Activated naive CD4-positive, alpha-beta T cell treated with anti-CD3 and anti-CD28 coated beads for 36 hours (primary cell): ENCODE measurements at regions not wholly inside any gene's neighbourhood (a gene's known extent, or its start where the extent isn't known, plus 50 kb on each side); places are given as distances from the start of the nearest gene placed in this dataset.

ENCODE experiments used
- CTCF ChIA-PET: fragments of 350-600 bp; sonication (Branson Sonifier 250); formaldehyde crosslinking; loops from one replicate; lab custom pipeline; 2021; ENCODE audit warnings: antibody characterized with exemption; lab: Charles Lee
- DNase-seq: peaks from one replicate; pipeline ENCODE4 v3.0.0-alpha.2; 2020
- H3K27ac Mint-ChIP-seq: one replicate; pipeline ENCODE4 v1.8.0; 2021; ENCODE audit warnings: mild to moderate bottlenecking, mixed read lengths
- H3K27me3 Mint-ChIP-seq: one replicate; pipeline ENCODE4 v1.8.0; 2021; ENCODE audit warnings: low read depth, mixed read lengths
- H3K36me3 Mint-ChIP-seq: one replicate; pipeline ENCODE4 v1.8.0; 2021; ENCODE audit warnings: low read depth, mixed read lengths
- H3K4me1 Mint-ChIP-seq: one replicate; pipeline ENCODE4 v1.8.0; 2021; ENCODE audit warnings: low read depth, mixed read lengths
- H3K4me3 Mint-ChIP-seq: one replicate; pipeline ENCODE4 v1.8.0; 2021; ENCODE audit warnings: mild to moderate bottlenecking, moderate library complexity, mixed read lengths
- H3K9me3 Mint-ChIP-seq: one replicate; pipeline ENCODE4 v1.8.0; 2021; ENCODE audit warnings: mixed read lengths
- intact Hi-C: fragments of 100-400 bp; cut with micrococcal nuclease; formaldehyde crosslinking; loops from one replicate; pipeline ENCODE4 v1.15.1; 2023

GRCh38 chr3:5425371-5425770 lies 237.9 kb downstream of the EDEM1 start:
- H3K27ac Mint-ChIP-seq = no peak overlapping the region
- intact Hi-C loops = loop anchor here (5.0 kb wide), 1 partner anchor 288 kb away; no protein-coding TSS in a partner anchor
- no peaks in the 10 kb centered on the region for H3K36me3 Mint-ChIP-seq
- peaks cover 14% of the 10 kb centered on the region for H3K4me1 Mint-ChIP-seq
- no peak for DNase-seq
- H3K4me3 Mint-ChIP-seq = no peak overlapping the region
- H3K9me3 Mint-ChIP-seq = no peaks in the 10 kb centered on the region
- CTCF ChIA-PET = interaction anchor here (0.7 to 1.2 kb wide), 5 partner anchors 9 to 171 kb away, joined by 3 to 5 read pairs (median 4); no protein-coding TSS in a partner anchor
- H3K27me3 Mint-ChIP-seq = peaks cover 7% of the 10 kb centered on the region

GRCh38 chr3:5426094-5426883 lies 238.8 kb downstream of the EDEM1 start:
- Mint-ChIP-seq H3K4me1 (peaks cover 14% of the 10 kb centered on the region), H3K4me3 (no peak overlapping the region), H3K27me3 (peaks cover 7% of the 10 kb centered on the region), H3K9me3 (no peaks in the 10 kb centered on the region), H3K36me3 (no peaks in the 10 kb centered on the region), H3K27ac (no peak overlapping the region)
- intact Hi-C loops = loop anchor here (1.0 to 5.0 kb wide), 5 partner anchors 121 to 1373 kb away; no protein-coding TSS in a partner anchor
- peak; percentile 84 for DNase-seq
- CTCF ChIA-PET = interaction anchor here (0.7 to 1.7 kb wide), 15 partner anchors 9 to 1130 kb away, joined by 3 to 7 read pairs (median 3); no protein-coding TSS in a partner anchor

- peaks cover 7% of the 10 kb centered on the region for H3K27me3 Mint-ChIP-seq
- H3K27ac Mint-ChIP-seq = no peak overlapping the region
- no peaks in the 10 kb centered on the region for H3K9me3 Mint-ChIP-seq
- H3K4me1 Mint-ChIP-seq = peaks cover 14% of the 10 kb centered on the region
- CTCF ChIA-PET = interaction anchor here (0.6 to 1.7 kb wide), 12 partner anchors 9 to 1604 kb away, joined by 3 to 7 read pairs (median 3); no protein-coding TSS in a partner anchor
- intact Hi-C loops = loop anchor here (2.0 to 5.0 kb wide), 2 partner anchors 290 to 304 kb away; no protein-coding TSS in a partner anchor
- H3K36me3 Mint-ChIP-seq = no peaks in the 10 kb centered on the region
- DNase-seq = no peak
- H3K4me3 Mint-ChIP-seq = no peak overlapping the region
Measured at GRCh38 chr3:5427021-5427420, 239.5 kb downstream of the EDEM1 start.

GRCh38 chr3:5427938-5428337 lies 240.4 kb downstream of the EDEM1 start:
- Mint-ChIP-seq H3K9me3 (no peaks in the 10 kb centered on the region), H3K27me3 (peaks cover 7% of the 10 kb centered on the region), H3K4me1 (peaks cover 14% of the 10 kb centered on the region), H3K4me3 (no peak overlapping the region), H3K27ac (no peak overlapping the region), H3K36me3 (no peaks in the 10 kb centered on the region)
- no peak for DNase-seq
- CTCF ChIA-PET = interaction anchor here (0.6 to 1.6 kb wide), 4 partner anchors 15 to 304 kb away, joined by 3 to 7 read pairs (median 4); no protein-coding TSS in a partner anchor
- intact Hi-C loops = loop anchor here (2.0 to 5.0 kb wide), 2 partner anchors 291 to 303 kb away; no protein-coding TSS in a partner anchor

- CTCF ChIA-PET = interaction anchor here (1.2 to 1.3 kb wide), 2 partner anchors 8 to 16 kb away, joined by 4 to 5 read pairs; no protein-coding TSS in a partner anchor
- H3K27ac Mint-ChIP-seq = no peak overlapping the region
- H3K36me3 Mint-ChIP-seq = no peaks in the 10 kb centered on the region
- no peak overlapping the region for H3K4me3 Mint-ChIP-seq
- H3K9me3 Mint-ChIP-seq = no peaks in the 10 kb centered on the region
- H3K27me3 Mint-ChIP-seq = peaks cover 7% of the 10 kb centered on the region
- H3K4me1 Mint-ChIP-seq = peaks cover 14% of the 10 kb centered on the region
- DNase-seq = peak; percentile 11
- intact Hi-C loops = loop anchor here (5.0 kb wide), 1 partner anchor 292 kb away; no protein-coding TSS in a partner anchor
Measured at GRCh38 chr3:5428607-5429516, 241.4 kb downstream of the EDEM1 start.

- H3K27ac Mint-ChIP-seq = no peak overlapping the region
- H3K36me3 Mint-ChIP-seq = no peaks in the 10 kb centered on the region
- intact Hi-C loops = loop anchor here (5.0 kb wide), 1 partner anchor 292 kb away; no protein-coding TSS in a partner anchor
- no peaks in the 10 kb centered on the region for H3K9me3 Mint-ChIP-seq
- H3K4me1 Mint-ChIP-seq = peaks cover 14% of the 10 kb centered on the region
- no peak overlapping the region for H3K4me3 Mint-ChIP-seq
- CTCF ChIA-PET = interaction anchor here (1.2 kb wide), 1 partner anchor 9 kb away, joined by 4 read pairs; no protein-coding TSS in a partner anchor
- DNase-seq = no peak
- H3K27me3 Mint-ChIP-seq = peaks cover 7% of the 10 kb centered on the region
Measured at GRCh38 chr3:5429517-5429890, 242.0 kb downstream of the EDEM1 start.

GRCh38 chr3:5430701-5431100 lies 243.2 kb downstream of the EDEM1 start:
- Mint-ChIP-seq H3K9me3 (no peaks in the 10 kb centered on the region), H3K4me3 (no peak overlapping the region), H3K36me3 (no peaks in the 10 kb centered on the region), H3K27me3 (peaks cover 7% of the 10 kb centered on the region), H3K4me1 (peaks cover 14% of the 10 kb centered on the region), H3K27ac (no peak overlapping the region)
- CTCF ChIA-PET = no interaction called here
- no peak for DNase-seq
- intact Hi-C loops = no loop called here

GRCh38 chr3:5431146-5431545 lies 243.6 kb downstream of the EDEM1 start:
- Mint-ChIP-seq H3K27me3 (peaks cover 7% of the 10 kb centered on the region), H3K4me3 (no peak overlapping the region), H3K36me3 (no peaks in the 10 kb centered on the region), H3K9me3 (no peaks in the 10 kb centered on the region), H3K27ac (no peak overlapping the region), H3K4me1 (peaks cover 13% of the 10 kb centered on the region)
- intact Hi-C loops = no loop called here
- CTCF ChIA-PET = no interaction called here
- no peak for DNase-seq

GRCh38 chr3:5431811-5432378 lies 244.4 kb downstream of the EDEM1 start:
- Mint-ChIP-seq H3K27me3 (peaks cover 7% of the 10 kb centered on the region), H3K36me3 (no peaks in the 10 kb centered on the region), H3K4me1 (peaks cover 7% of the 10 kb centered on the region), H3K27ac (no peak overlapping the region), H3K4me3 (no peak overlapping the region), H3K9me3 (no peaks in the 10 kb centered on the region)
- intact Hi-C loops = no loop called here
- no peak for DNase-seq
- CTCF ChIA-PET = no interaction called here

GRCh38 chr3:5437296-5437782 lies 249.8 kb downstream of the EDEM1 start:
- intact Hi-C loops = no loop called here
- peaks cover 2% of the 10 kb centered on the region for H3K27me3 Mint-ChIP-seq
- CTCF ChIA-PET = no interaction called here

GRCh38 chr3:5437783-5438323 lies 250.3 kb downstream of the EDEM1 start:
- no peak overlapping the region for H3K4me3 Mint-ChIP-seq
- intact Hi-C loops = no loop called here
- H3K27me3 Mint-ChIP-seq = peaks cover 2% of the 10 kb centered on the region
- H3K9me3 Mint-ChIP-seq = no peaks in the 10 kb centered on the region
- no peaks in the 10 kb centered on the region for H3K36me3 Mint-ChIP-seq
- H3K27ac Mint-ChIP-seq = no peak overlapping the region
- no peak for DNase-seq
- H3K4me1 Mint-ChIP-seq = no peaks in the 10 kb centered on the region
- CTCF ChIA-PET = interaction anchor here (0.6 kb wide), 1 partner anchor 622 kb away, joined by 3 read pairs; no protein-coding TSS in a partner anchor

More at GRCh38 chr3:5437296-5437782, 249.8 kb downstream of the EDEM1 start:
- H3K4me3 Mint-ChIP-seq = no peak overlapping the region
- no peak for DNase-seq
- H3K36me3 Mint-ChIP-seq = no peaks in the 10 kb centered on the region
- H3K4me1 Mint-ChIP-seq = no peaks in the 10 kb centered on the region
- H3K9me3 Mint-ChIP-seq = no peaks in the 10 kb centered on the region
- H3K27ac Mint-ChIP-seq = no peak overlapping the region
